DND-41 (cell line): ENCODE measurements at regions not wholly inside any gene's neighbourhood (a gene's known extent, or its start where the extent isn't known, plus 50 kb on each side); places are given as distances from the start of the nearest gene placed in this dataset.

Source experiments
- ATAC-seq: fragments of 200-7000 bp; cut with Tn5 transposase; 3 replicates; pipeline ENCODE4 v1.9.1; 2021; ENCODE audit warnings: low read depth; ENCODE audit not compliant: insufficient read depth
- DNase-seq: peaks from one replicate; pipeline ENCODE4 v3.0.0-alpha.2; 2020
- H2AFZ ChIP-seq: 2 replicates; pipeline ENCODE4 v1.6.0; 2012; ENCODE audit warnings: low read depth, low read length
- H3K27ac ChIP-seq: 2 replicates; pipeline ENCODE4 v1.5.1; 2012; ENCODE audit warnings: low read length, inconsistent platforms
- H3K27me3 ChIP-seq: fragments of 200-600 bp; sonication (generic); 2 replicates; pipeline ENCODE4 v1.6.0; 2012; ENCODE audit warnings: low read length, mild to moderate bottlenecking, inconsistent platforms; ENCODE audit not compliant: insufficient read depth, poor library complexity
- H3K36me3 ChIP-seq: 2 replicates; pipeline ENCODE4 v1.5.1; 2012; ENCODE audit warnings: low read length, inconsistent platforms; ENCODE audit not compliant: insufficient read depth
- H3K4me1 ChIP-seq: 2 replicates; pipeline ENCODE4 v1.5.1; 2012; ENCODE audit warnings: mild to moderate bottlenecking, low read length; ENCODE audit not compliant: insufficient read depth
- H3K4me2 ChIP-seq: 2 replicates; pipeline ENCODE4 v1.6.0; 2012; ENCODE audit warnings: mild to moderate bottlenecking, moderate library complexity, low read length, inconsistent platforms; ENCODE audit not compliant: insufficient read depth
- H3K4me3 ChIP-seq, 2 experiments: fragments of 200-600 bp in 1 of 2; shearing (Covaris generic) in 1 of 2; 2 replicates each; pipeline ENCODE4 v1.5.1; 2012 to 2016; ENCODE audit warnings: inconsistent platforms in 2 of 2, low read length in 2 of 2, mild to moderate bottlenecking in 2 of 2, low read depth in 1 of 2, moderate library complexity in 1 of 2
- H3K79me2 ChIP-seq: 2 replicates; pipeline ENCODE4 v1.6.0; 2012; ENCODE audit warnings: low read length, inconsistent platforms; ENCODE audit not compliant: insufficient read depth
- H3K9ac ChIP-seq: 2 replicates; pipeline ENCODE4 v1.6.0; 2012; ENCODE audit warnings: low read depth, mild to moderate bottlenecking, inconsistent platforms, low read length, moderate library complexity
- H3K9me3 ChIP-seq: 2 replicates; pipeline ENCODE4 v1.5.1; 2012; ENCODE audit warnings: low read length, moderate library complexity, mild to moderate bottlenecking, inconsistent platforms; ENCODE audit not compliant: insufficient read depth, severe bottlenecking
- H4K20me1 ChIP-seq: 2 replicates; pipeline ENCODE4 v1.6.0; 2012; ENCODE audit warnings: low read length; ENCODE audit not compliant: insufficient read depth
- EZH2 ChIP-seq: IDR thresholded peaks from 3 replicates; pipeline ENCODE4 v1.6.1; 2012; ENCODE audit warnings: borderline replicate concordance, low read depth, mild to moderate bottlenecking, moderate library complexity, low read length, inconsistent platforms; ENCODE audit not compliant: severe bottlenecking
- TF ChIP-seq, protein P1 (sequence below): IDR thresholded peaks from 2 replicates; pipeline ENCODE4 v1.5.1; 2012; ENCODE audit warnings: borderline replicate concordance, low read length, moderate library complexity, mild to moderate bottlenecking; ENCODE audit not compliant: poor library complexity, severe bottlenecking; ENCODE audit errors: extremely low read depth

- H3K27ac ChIP-seq, result no peak overlapping the region
- H3K4me1 ChIP-seq, result no peaks in the 10 kb centered on the region
- no peaks in the 10 kb centered on the region for H3K27me3 ChIP-seq
- no peaks in the 10 kb centered on the region for H3K79me2 ChIP-seq
- no peaks in the 10 kb centered on the region for H3K9me3 ChIP-seq
- H3K36me3 ChIP-seq, result no peaks in the 10 kb centered on the region
- no peak for TF ChIP-seq EZH2
- TF ChIP-seq, protein P1, sequence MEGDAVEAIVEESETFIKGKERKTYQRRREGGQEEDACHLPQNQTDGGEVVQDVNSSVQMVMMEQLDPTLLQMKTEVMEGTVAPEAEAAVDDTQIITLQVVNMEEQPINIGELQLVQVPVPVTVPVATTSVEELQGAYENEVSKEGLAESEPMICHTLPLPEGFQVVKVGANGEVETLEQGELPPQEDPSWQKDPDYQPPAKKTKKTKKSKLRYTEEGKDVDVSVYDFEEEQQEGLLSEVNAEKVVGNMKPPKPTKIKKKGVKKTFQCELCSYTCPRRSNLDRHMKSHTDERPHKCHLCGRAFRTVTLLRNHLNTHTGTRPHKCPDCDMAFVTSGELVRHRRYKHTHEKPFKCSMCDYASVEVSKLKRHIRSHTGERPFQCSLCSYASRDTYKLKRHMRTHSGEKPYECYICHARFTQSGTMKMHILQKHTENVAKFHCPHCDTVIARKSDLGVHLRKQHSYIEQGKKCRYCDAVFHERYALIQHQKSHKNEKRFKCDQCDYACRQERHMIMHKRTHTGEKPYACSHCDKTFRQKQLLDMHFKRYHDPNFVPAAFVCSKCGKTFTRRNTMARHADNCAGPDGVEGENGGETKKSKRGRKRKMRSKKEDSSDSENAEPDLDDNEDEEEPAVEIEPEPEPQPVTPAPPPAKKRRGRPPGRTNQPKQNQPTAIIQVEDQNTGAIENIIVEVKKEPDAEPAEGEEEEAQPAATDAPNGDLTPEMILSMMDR, result no peak
- no peaks in the 10 kb centered on the region for H4K20me1 ChIP-seq
- DNase-seq (no peak), ATAC-seq (no peak)
- H2AFZ ChIP-seq, result no peak overlapping the region
- no peak overlapping the region for H3K4me3 ChIP-seq
- no peak overlapping the region for H3K4me2 ChIP-seq
- no peak overlapping the region for H3K9ac ChIP-seq
Observed at GRCh38 chr6:93964321-93964720, 545.0 kb upstream of the EPHA7 start.

DNA sequence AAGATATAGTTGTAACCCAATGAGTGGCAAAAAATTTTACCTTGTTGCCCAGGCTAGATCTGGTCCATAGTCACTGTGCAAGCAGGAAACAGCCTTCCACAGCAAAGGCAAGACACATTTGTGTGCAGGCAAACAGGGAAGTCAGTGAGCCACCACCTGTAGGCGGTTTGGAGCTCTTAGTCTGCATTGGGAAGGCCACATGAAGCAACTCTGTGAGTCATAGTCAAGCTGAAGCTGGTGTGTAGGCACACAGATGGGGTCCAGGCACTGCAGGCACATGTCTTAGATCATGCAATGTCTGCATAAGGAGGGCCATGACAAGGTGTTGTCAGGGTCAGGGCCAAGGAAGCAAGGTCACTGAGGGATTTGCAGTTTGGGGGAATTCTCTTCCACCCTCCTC is 543.2 kb upstream of the EPHA7 start:
- Histone ChIP-seq H3K36me3 (no peaks in the 10 kb centered on the region), H3K9me3 (no peaks in the 10 kb centered on the region), H3K9ac (no peak overlapping the region), H4K20me1 (no peaks in the 10 kb centered on the region), H3K4me3 (no peak overlapping the region), H3K27ac (no peak overlapping the region), H3K4me2 (no peak overlapping the region), H3K27me3 (no peaks in the 10 kb centered on the region), H3K79me2 (no peaks in the 10 kb centered on the region), H2AFZ (no peak overlapping the region), H3K4me1 (no peaks in the 10 kb centered on the region)
- TF ChIP-seq, protein P1, result no peak
- TF ChIP-seq EZH2, result no peak
- ATAC-seq (no peak), DNase-seq (no peak)

- H3K4me1 ChIP-seq, result no peaks in the 10 kb centered on the region
- no peak overlapping the region for H3K9ac ChIP-seq
- no peak for DNase-seq
- no peaks in the 10 kb centered on the region for H3K9me3 ChIP-seq
- no peak for ATAC-seq
- no peaks in the 10 kb centered on the region for H4K20me1 ChIP-seq
- no peaks in the 10 kb centered on the region for H3K27me3 ChIP-seq
- H3K36me3 ChIP-seq, result no peaks in the 10 kb centered on the region
- H3K4me3 ChIP-seq, result no peak overlapping the region
- no peak overlapping the region for H3K4me2 ChIP-seq
- H2AFZ ChIP-seq, result no peak overlapping the region
- TF ChIP-seq EZH2, result no peak
- TF ChIP-seq, protein P1, result no peak
- H3K79me2 ChIP-seq, result no peaks in the 10 kb centered on the region
- no peak overlapping the region for H3K27ac ChIP-seq
Observed at GRCh38 chr6:93954584-93954983, 535.2 kb upstream of the EPHA7 start.

- Histone ChIP-seq H3K4me1 (no peaks in the 10 kb centered on the region), H4K20me1 (no peaks in the 10 kb centered on the region), H3K4me3 (no peak overlapping the region), H3K9me3 (no peaks in the 10 kb centered on the region), H2AFZ (no peak overlapping the region), H3K4me2 (no peak overlapping the region), H3K79me2 (no peaks in the 10 kb centered on the region), H3K36me3 (no peaks in the 10 kb centered on the region), H3K9ac (no peak overlapping the region), H3K27me3 (no peaks in the 10 kb centered on the region), H3K27ac (no peak overlapping the region)
- DNase-seq, result no peak
- ATAC-seq, result no peak
- TF ChIP-seq, protein P1, result no peak
- TF ChIP-seq EZH2, result no peak
Observed at GRCh38 chr6:93943661-93944060, 524.3 kb upstream of the EPHA7 start.
